K562 (cell line): ENCODE measurements at regions not wholly inside any gene's neighbourhood (a gene's known extent, or its start where the extent isn't known, plus 50 kb on each side); places are given as distances from the start of the nearest gene placed in this dataset.

ENCODE experiments used
- ATAC-seq: fragments of 200-7000 bp; cut with Tn5 transposase; 3 replicates; pipeline ENCODE4 v1.9.1; 2020; ENCODE audit warnings: moderate library complexity
- BruUV-seq: library from RNA; stranded (reverse); fragments of 400-500 nt; replicated peaks from 2 replicates; lab custom pipeline; 2021; lab: Mats Ljungman, UMichigan
- CTCF ChIA-PET: fragments of 300-600 bp; formaldehyde crosslinking; extraction: SDS; loops from one replicate; lab custom pipeline; 2021; ENCODE audit warnings: low intra/inter-chr PET ratio; lab: Yijun Ruan, JAX
- POLR2A ChIA-PET: fragments of 300-600, 350-650 bp; sonication (Branson Sonifier 250); formaldehyde crosslinking; extraction: SDS; loops from one replicate; lab custom pipeline; 2021; ENCODE audit warnings: antibody characterized with exemption, inconsistent platforms; lab: Yijun Ruan, JAX
- DNase-seq, 4 experiments: peaks; one replicate each; pipeline versions ENCODE4 v3.0.0 to v3.0.0-alpha.2; 2011 to 2018; ENCODE audit warnings: low spot score in 3 of 4, mixed read lengths in 3 of 4; ENCODE audit errors: extremely low read depth in 1 of 4
- FAIRE-seq: peaks from 2 replicates; lab custom pipeline; 2011; peaks lifted over from hg19 to GRCh38; lab: Jason Lieb, UNC
- H2AFZ ChIP-seq: 2 replicates; pipeline ENCODE4 v1.6.0; 2011; ENCODE audit warnings: low read depth, low read length, control low read depth, inconsistent platforms
- H3K27ac ChIP-seq: fragments of 200-600 bp; 3 replicates; pipeline ENCODE4 v1.8.0; 2011; ENCODE audit warnings: low read depth, mild to moderate bottlenecking, control low read depth, inconsistent platforms, low read length, moderate library complexity, mixed read lengths; ENCODE audit errors: extremely low read depth
- H3K27me3 ChIP-seq, 2 experiments: fragments of 300-600 bp in 1 of 2; 2 replicates in 1 of 2; 3 replicates in 1 of 2; pipeline versions ENCODE4 v1.6.0 to v1.8.0; 2011; ENCODE audit warnings: inconsistent platforms in 2 of 2, low read length in 2 of 2, mild to moderate bottlenecking in 1 of 2, mixed read lengths in 1 of 2, moderate library complexity in 1 of 2; ENCODE audit not compliant: control insufficient read depth in 2 of 2, insufficient read depth in 2 of 2
- H3K36me3 ChIP-seq: fragments of 300-600 bp; 3 replicates; pipeline ENCODE4 v1.8.0; 2011; ENCODE audit warnings: mild to moderate bottlenecking, low read length, inconsistent platforms; ENCODE audit not compliant: control insufficient read depth, insufficient read depth
- H3K4me1 ChIP-seq, 2 experiments: fragments of 200-600 bp in 1 of 2; replicated peaks in 1 of 2; 2 replicates in 1 of 2; 3 replicates in 1 of 2; pipeline versions ENCODE4 v1.5.1 to v1.8.0; 2011; ENCODE audit warnings: inconsistent platforms in 2 of 2, low read length in 2 of 2, mild to moderate bottlenecking in 1 of 2, mixed read lengths in 1 of 2, moderate library complexity in 1 of 2; ENCODE audit not compliant: control insufficient read depth in 2 of 2, insufficient read depth in 2 of 2
- H3K4me2 ChIP-seq: 2 replicates; pipeline ENCODE4 v1.6.1; 2011; ENCODE audit warnings: low read length, control low read depth, inconsistent platforms, mixed read lengths; ENCODE audit not compliant: insufficient read depth
- H3K4me3 ChIP-seq: fragments of 200-600 bp; sonication (generic), shearing (Covaris generic); 2 replicates; pipeline ENCODE4 v1.5.1; 2016; ENCODE audit warnings: control low read depth, inconsistent platforms
- H3K79me2 ChIP-seq: fragments of 200-600 bp; 3 replicates; pipeline ENCODE4 v1.8.0; 2011; ENCODE audit warnings: low read length, inconsistent platforms; ENCODE audit not compliant: control insufficient read depth, insufficient read depth
- H3K9ac ChIP-seq, 2 experiments: 2 replicates each; pipeline versions ENCODE4 v1.6.0 to v1.6.1; 2011; ENCODE audit warnings: low read depth in 2 of 2, low read length in 2 of 2, control low read depth in 1 of 2, inconsistent platforms in 1 of 2, mild to moderate bottlenecking in 1 of 2, mixed read lengths in 1 of 2; ENCODE audit not compliant: insufficient read depth in 1 of 2
- H3K9me1 ChIP-seq: one replicate; pipeline ENCODE4 v1.6.0; 2011; ENCODE audit warnings: inconsistent platforms, mild to moderate bottlenecking, low read length, moderate library complexity; ENCODE audit not compliant: control insufficient read depth, insufficient read depth
- H3K9me3 ChIP-seq: replicated peaks from 2 replicates; pipeline ENCODE4 v1.5.1; 2011; ENCODE audit warnings: low read depth, low read length, inconsistent platforms; ENCODE audit not compliant: control insufficient read depth, insufficient read depth
- H4K20me1 ChIP-seq: replicated peaks from 2 replicates; pipeline ENCODE4 v1.6.1; 2011; ENCODE audit warnings: low read length, inconsistent platforms, mixed read lengths; ENCODE audit not compliant: control insufficient read depth, insufficient read depth
- ARID3B ChIP-seq: fragments of 250-450 bp; sonication (Bioruptor Pico); IDR thresholded peaks from 2 replicates; pipeline ENCODE4 v1.4.0; 2020; ENCODE audit warnings: borderline replicate concordance
- CBX5 ChIP-seq: IDR thresholded peaks from 2 replicates; pipeline ENCODE4 v1.6.1; 2014; ENCODE audit warnings: low read depth, borderline replicate concordance
- CEBPG ChIP-seq, 3 experiments: fragments of 200-800 bp in 1 of 3; sonication (Bioruptor generic) in 1 of 3; sonication (generic) in 1 of 3; formaldehyde crosslinking in 1 of 3; IDR thresholded peaks in 2 of 3; conservative IDR thresholded peaks in 1 of 3; 2 replicates each; pipeline versions ENCODE4 v1.6.1 to v1.8.0; 2016 to 2022; ENCODE audit warnings: missing compliant biosample characterization in 2 of 3, missing genetic modification characterization in 2 of 3, mild to moderate bottlenecking in 1 of 3, missing genetic modification reagents in 1 of 3
- CREBBP ChIP-seq: IDR thresholded peaks from one replicate; pipeline ENCODE4 v1.6.1; 2012; ENCODE audit warnings: low read depth, mild to moderate bottlenecking, control low read depth, inconsistent platforms, low read length
- DIDO1 ChIP-seq: fragments of 450-650 bp; IDR thresholded peaks from 2 replicates; pipeline ENCODE4 v1.6.1; 2016; ENCODE audit warnings: low read depth, missing biosample characterization, missing genetic modification characterization
- EP300 ChIP-seq: IDR thresholded peaks from 2 replicates; pipeline ENCODE4 v1.6.1; 2012; ENCODE audit warnings: low read length, improper control_type of control experiment
- FOXA3 ChIP-seq, 2 experiments: fragments of 450-650 bp in 1 of 2; sonication (generic) in 1 of 2; formaldehyde crosslinking; IDR thresholded peaks in 1 of 2; conservative IDR thresholded peaks in 1 of 2; 2 replicates each; pipeline versions ENCODE4 v1.4.0 to v1.8.0; 2020 to 2022; ENCODE audit warnings: mild to moderate bottlenecking in 2 of 2, missing genetic modification reagents in 1 of 2
- MEF2D ChIP-seq: conservative IDR thresholded peaks from 2 replicates; pipeline ENCODE4 v1.6.1; 2016; ENCODE audit warnings: low read depth, missing genetic modification characterization, missing compliant biosample characterization
- RAD21 ChIP-seq, 2 experiments: fragments of 250-450 bp in 1 of 2; fragments of 450-650 bp in 1 of 2; sonication (Bioruptor Pico) in 1 of 2; formaldehyde crosslinking in 1 of 2; IDR thresholded peaks in 1 of 2; conservative IDR thresholded peaks in 1 of 2; 2 replicates each; pipeline versions ENCODE4 v1.4.0 to v1.8.0; 2020 to 2022; ENCODE audit warnings: mild to moderate bottlenecking in 2 of 2, moderate library complexity in 1 of 2
- RCOR1 ChIP-seq, 2 experiments: IDR thresholded peaks; 2 replicates each; pipeline ENCODE4 v1.6.1; 2012; ENCODE audit warnings: low read depth in 2 of 2, low read length in 2 of 2, borderline replicate concordance in 1 of 2, improper control_type of control experiment in 1 of 2
- SMARCA5 ChIP-seq: fragments of 450-650 bp; IDR thresholded peaks from 2 replicates; pipeline ENCODE4 v1.6.1; 2016
- SRF ChIP-seq, 2 experiments: fragments of 250-450, 450-650 bp in 1 of 2; sonication (Bioruptor Pico) in 1 of 2; sonication (generic) in 1 of 2; formaldehyde crosslinking; IDR thresholded peaks; 2 replicates each; pipeline versions ENCODE4 v1.5.0 to v1.5.1; 2020 to 2022; ENCODE audit warnings: mild to moderate bottlenecking in 1 of 2, missing genetic modification reagents in 1 of 2
- SRSF7 ChIP-seq: fragments of 200-400 bp; formaldehyde crosslinking; optimal IDR thresholded peaks from 2 replicates; pipeline ENCODE3; 2017; ENCODE audit warnings: mild to moderate bottlenecking, low read depth, low read length
- STAT5A ChIP-seq: IDR thresholded peaks from 2 replicates; pipeline ENCODE4 v1.6.1; 2012; ENCODE audit warnings: low read length, inconsistent platforms, borderline replicate concordance
- ZNF717 ChIP-seq: fragments of 250-450 bp; sonication (Bioruptor Pico); IDR thresholded peaks from 2 replicates; pipeline ENCODE4 v1.5.0; 2021
- WGBS: fragments of 100-300 bp; shearing (Covaris generic); methylation state at CpG from one replicate; pipeline ENCODE4 v1.1.6; 2016; ENCODE audit warnings: low coverage, mixed read lengths; ENCODE audit not compliant: insufficient coverage; ENCODE audit errors: missing lambda C conversion rate; 5-methylcytosine and 5-hydroxymethylcytosine counted together
- in situ Hi-C: fragments of 300-500 bp; cut with MboI; formaldehyde crosslinking; loops from 4 replicates; pipeline ENCODE4 v1.15.0; 2018; ENCODE audit warnings: inconsistent platforms, mixed read lengths
- intact Hi-C: fragments of 100-400 bp; cut with micrococcal nuclease; formaldehyde crosslinking; loops from 2 replicates; pipeline ENCODE4 v1.14.2; 2022
- TF ChIP-seq, protein P1 (sequence below): fragments of 450-650 bp; IDR thresholded peaks from 2 replicates; pipeline ENCODE4 v1.6.1; 2018; ENCODE audit not compliant: partially characterized antibody

- no peak for TF ChIP-seq SMARCA5
- TF ChIP-seq DIDO1 (tag), result no peak
- no peak for TF ChIP-seq FOXA3 (CRISPR knock-in tag; conservative IDR thresholded peaks at IDR 0.05 in 1 of 2, IDR thresholded peaks at IDR 0.05 in 1 of 2)
- TF ChIP-seq EP300, result no peak
- TF ChIP-seq SRF (CRISPR knock-in tag; IDR thresholded peaks at IDR 0.05), result no peak
- no peak for TF ChIP-seq STAT5A
- TF ChIP-seq ARID3B (CRISPR knock-in tag), result no peak
- no peak for TF ChIP-seq RCOR1 (IDR thresholded peaks at IDR 0.05; ENCODE audit: borderline replicate concordance in 1 of 2, low read depth in 2 of 2, low read length in 2 of 2)
- TF ChIP-seq CEBPG (CRISPR knock-in tag; IDR thresholded peaks at IDR 0.05), result no peak
- TF ChIP-seq CEBPG (tag; conservative IDR thresholded peaks at IDR 0.05 in 1 of 2, IDR thresholded peaks at IDR 0.05 in 1 of 2), result no peak
Observed at GRCh38 chr15:38182900-38183299, 69.7 kb upstream of the SPRED1 start (continued).

DNA sequence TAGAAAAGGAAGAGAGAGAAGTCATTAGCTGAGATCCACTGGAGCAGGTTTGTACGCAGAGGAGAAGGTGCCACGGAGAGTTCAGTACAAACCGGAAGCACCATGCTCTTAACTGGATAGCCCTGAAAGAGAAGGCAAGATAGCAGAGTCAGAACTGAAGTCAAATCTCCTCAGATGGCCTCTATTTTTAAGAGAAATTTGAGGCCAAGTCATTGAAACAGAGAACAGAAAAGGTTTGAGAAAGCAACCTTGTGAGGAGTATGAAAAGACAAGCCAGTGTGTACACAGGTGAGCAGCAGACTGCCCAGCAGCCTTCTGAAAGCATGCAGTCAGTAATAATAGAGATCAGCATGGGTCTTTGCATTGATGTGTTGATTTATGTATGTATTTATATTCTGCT is 66.1 kb upstream of the SPRED1 start:
- H3K36me3 ChIP-seq, result no peaks in the 10 kb centered on the region
- intact Hi-C loops, result no loop called here
- FAIRE-seq (no peak), ATAC-seq (no peak), DNase-seq (no peak)
- H3K4me3 ChIP-seq, result no peak overlapping the region
- in situ Hi-C loops, result no loop called here
- no peak overlapping the region for H2AFZ ChIP-seq
- ChIA-PET POLR2A (no interaction called here), CTCF (interaction anchor here (0.7 kb wide), 1 partner anchor 37 kb away, joined by 6 read pairs; no protein-coding TSS in a partner anchor)
- H3K9me3 ChIP-seq, result no peaks in the 10 kb centered on the region
- no peaks in the 10 kb centered on the region for H3K4me1 ChIP-seq
- WGBS, result 7% methylated on average over 3 of the region's 3 CpGs
- no TSS peak for BruUV-seq
- peaks cover 0 to 14% of the 10 kb centered on the region in 2 experiments; a peak in 2 of 5 replicates for H3K27me3 ChIP-seq
- no peak overlapping the region for H3K9ac ChIP-seq
- H4K20me1 ChIP-seq, result no peaks in the 10 kb centered on the region
- H3K79me2 ChIP-seq, result no peaks in the 10 kb centered on the region
- no peaks in the 10 kb centered on the region for H3K9me1 ChIP-seq
- H3K27ac ChIP-seq, result no peak overlapping the region
- no peak overlapping the region for H3K4me2 ChIP-seq
- TF ChIP-seq CREBBP, result no peak
- TF ChIP-seq, protein P1, sequence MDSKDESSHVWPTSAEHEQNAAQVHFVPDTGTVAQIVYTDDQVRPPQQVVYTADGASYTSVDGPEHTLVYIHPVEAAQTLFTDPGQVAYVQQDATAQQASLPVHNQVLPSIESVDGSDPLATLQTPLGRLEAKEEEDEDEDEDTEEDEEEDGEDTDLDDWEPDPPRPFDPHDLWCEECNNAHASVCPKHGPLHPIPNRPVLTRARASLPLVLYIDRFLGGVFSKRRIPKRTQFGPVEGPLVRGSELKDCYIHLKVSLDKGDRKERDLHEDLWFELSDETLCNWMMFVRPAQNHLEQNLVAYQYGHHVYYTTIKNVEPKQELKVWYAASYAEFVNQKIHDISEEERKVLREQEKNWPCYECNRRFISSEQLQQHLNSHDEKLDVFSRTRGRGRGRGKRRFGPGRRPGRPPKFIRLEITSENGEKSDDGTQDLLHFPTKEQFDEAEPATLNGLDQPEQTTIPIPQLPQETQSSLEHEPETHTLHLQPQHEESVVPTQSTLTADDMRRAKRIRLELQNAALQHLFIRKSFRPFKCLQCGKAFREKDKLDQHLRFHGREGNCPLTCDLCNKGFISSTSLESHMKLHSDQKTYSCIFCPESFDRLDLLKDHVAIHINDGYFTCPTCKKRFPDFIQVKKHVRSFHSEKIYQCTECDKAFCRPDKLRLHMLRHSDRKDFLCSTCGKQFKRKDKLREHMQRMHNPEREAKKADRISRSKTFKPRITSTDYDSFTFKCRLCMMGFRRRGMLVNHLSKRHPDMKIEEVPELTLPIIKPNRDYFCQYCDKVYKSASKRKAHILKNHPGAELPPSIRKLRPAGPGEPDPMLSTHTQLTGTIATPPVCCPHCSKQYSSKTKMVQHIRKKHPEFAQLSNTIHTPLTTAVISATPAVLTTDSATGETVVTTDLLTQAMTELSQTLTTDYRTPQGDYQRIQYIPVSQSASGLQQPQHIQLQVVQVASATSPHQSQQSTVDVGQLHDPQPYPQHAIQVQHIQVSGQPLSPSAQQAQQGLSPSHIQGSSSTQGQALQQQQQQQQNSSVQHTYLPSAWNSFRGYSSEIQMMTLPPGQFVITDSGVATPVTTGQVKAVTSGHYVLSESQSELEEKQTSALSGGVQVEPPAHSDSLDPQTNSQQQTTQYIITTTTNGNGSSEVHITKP, result no peak
- TF ChIP-seq RAD21 (CRISPR knock-in tag; conservative IDR thresholded peaks at IDR 0.05 in 1 of 2, IDR thresholded peaks at IDR 0.05 in 1 of 2), result no peak
- no peak for TF ChIP-seq MEF2D
- TF ChIP-seq ZNF717, result no peak
- no peak for TF ChIP-seq CBX5
- no peak for TF ChIP-seq SRSF7
